NCI-H1694 treated with DMSO at 0.1 percent for 48 hours (cell line): ENCODE measurements at regions not wholly inside any gene's neighbourhood (a gene's known extent, or its start where the extent isn't known, plus 50 kb on each side); places are given as distances from the start of the nearest gene placed in this dataset.
"Not testable (repeated sequence)": the region's sequence is repeated elsewhere in the genome, so short reads cannot be mapped to it uniquely, and the experiment has no call there.

Source experiments
- DNase-seq: peaks from one replicate; lab custom pipeline; 2025; lab: John Stamatoyannopoulos, UW

DNA sequence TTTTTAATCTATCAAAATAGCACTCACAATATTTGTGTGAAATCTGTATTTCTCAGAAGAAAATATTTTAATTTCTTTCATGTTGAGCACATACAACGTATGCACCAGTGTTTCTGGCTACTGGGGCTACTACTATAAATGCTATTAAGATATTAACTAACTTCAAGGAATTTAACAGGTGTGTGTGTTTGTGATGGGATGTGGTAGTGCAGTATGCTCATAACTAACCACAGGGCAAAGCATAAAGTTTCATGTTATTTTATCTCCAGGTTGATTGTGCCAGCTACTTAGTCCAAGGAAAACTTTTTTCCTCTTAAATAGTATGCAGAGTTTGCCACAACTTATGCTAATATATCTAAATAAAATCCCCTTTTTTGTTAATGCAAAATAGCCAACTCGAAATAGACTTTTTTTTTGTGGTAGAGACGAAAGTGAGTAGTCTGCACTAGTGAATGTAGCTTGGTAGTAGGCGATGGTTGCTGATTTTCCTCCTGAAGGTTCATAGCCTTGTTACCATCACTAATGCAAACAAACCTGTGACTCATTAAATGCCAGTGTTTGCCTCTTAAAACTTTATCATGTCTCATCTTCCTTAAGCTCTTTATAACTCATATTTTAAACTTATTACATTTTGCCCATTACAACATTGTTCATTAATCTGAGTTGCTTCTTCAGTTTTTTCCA, 565.5 kb upstream of the ANO3 start:
- no peak for DNase-seq

DNA sequence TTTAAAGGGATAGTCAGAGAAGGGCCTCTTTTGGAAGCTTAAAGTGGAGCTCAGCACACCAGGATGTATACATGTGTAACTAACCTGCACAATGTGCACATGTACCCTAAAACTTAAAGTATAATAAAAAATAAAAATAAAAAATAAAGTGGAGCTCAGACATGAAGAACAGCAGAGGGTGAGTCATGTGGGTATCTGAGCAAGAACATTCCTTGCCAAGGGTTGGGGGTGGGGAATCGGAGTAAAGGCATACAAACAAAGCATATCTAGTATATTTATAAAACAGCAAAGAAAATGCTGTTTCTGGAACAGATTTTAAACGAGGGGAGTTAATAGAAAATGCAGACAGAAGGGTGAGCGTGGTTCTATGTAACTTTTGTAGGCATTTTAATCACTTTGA, 562.6 kb upstream of the ANO3 start:
- no peak for DNase-seq

DNA sequence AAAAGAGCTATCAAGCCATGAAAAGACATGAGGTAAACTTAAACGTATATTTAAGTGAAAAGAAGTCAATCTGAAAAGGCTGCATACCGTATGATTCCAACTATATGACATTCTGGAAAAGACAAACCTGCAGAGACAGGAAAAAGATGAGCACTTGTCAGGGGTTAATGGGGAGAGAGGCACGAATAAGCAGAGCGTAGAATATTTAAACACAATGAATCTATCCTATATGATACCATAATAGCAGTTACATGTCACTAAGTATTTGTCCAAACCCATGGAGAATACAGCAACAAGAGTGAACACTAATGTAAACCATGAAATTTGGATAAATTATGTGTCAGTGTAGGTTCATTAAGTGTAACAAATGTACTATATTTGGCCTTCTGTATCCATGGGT, 560.3 kb upstream of the ANO3 start:
- no peak for DNase-seq

DNA sequence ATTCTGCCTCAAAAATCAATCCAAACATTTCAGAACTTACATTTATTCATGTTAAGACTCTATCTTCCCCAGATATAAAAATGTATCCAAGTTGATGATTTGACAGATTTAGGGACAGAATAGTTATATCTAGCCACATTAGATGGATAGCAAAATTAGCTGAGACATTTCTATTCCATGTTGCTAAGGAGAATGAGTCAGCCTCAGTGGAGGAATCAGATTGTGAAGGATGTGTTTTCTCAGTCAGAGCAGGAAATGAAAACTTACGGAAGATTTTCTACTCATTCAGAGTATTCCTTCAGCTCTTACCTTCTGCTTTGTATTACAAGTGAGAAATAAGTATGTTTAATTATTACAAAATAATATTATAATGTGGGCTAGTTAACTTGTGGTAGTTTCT, 556.3 kb upstream of the ANO3 start:
- DNase-seq: no peak

DNA sequence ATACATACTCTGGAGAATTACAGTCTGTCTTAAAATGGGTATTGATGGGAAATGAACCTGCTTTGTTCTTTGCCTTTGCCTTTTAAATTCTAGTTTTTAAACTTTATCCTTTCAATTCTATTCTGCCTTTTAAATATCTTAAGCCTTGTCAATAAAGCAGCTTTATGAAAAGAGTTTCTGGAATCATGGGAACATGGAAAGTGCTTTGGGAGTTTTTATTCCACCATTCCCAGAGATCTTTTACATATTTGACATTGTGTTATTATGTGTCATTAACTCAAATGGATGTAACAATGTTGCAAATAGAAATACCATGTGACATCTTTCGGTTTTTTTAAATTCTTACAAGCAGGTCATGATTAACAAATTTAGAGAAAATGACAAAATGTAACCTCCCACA, 555.7 kb upstream of the ANO3 start:
- DNase-seq: no peak

DNA sequence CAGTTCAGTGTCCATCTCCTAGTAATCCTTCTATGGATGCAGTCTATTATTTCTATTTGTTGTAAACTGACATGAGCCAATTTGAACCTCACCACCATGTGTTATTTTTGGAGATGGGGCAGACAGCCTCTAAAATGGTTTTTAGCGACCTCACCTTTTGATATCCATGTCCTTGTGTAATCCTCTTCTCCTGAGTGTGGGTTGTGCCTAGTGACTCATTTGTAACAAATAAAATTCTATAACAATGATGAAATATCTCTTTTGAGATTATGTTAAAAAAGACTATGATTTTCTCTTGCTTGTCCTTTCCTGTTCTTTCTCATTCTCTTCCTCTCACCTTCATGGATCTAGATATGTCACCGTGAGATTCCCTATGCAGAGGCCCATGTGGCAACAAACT, 554.6 kb upstream of the ANO3 start:
- DNase-seq: no peak

DNA sequence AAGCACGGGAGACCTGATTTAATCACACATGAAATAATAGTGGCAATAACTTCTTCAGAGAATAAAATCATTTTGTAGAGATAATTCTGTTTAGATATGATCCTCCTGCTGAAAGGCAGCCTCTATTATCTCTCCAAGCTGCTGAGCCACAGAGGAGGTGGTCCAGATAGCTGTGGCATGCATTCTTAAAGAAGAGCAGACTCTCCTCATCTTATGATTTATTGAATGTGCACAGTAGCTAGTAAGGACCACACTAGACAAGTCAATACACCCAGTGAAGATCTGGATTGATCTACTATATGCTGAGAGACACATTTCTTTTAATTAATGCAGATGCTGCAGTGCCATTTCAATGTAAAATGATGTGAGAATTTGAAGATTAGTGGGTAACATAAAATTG, 552.9 kb upstream of the ANO3 start:
- no peak for DNase-seq

DNA sequence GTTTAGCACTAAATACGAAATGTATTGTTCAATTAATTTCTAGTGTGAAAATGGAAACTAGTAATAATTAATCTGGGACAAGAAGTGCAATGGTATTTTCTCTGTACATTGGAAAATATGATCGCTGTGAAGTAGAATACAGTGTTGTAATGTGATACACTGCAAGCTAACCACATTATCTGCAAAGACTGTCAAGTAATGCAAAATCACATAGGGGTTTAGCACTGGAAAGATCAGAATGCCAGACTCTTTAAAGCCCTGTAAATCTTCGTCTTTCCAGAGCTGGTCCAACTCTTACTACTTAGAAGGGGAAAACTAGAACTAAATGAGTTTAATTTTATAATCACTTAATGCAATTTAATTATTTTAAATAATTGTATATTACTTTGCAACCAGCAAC, 544.5 kb upstream of the ANO3 start:
- DNase-seq: no peak

DNA sequence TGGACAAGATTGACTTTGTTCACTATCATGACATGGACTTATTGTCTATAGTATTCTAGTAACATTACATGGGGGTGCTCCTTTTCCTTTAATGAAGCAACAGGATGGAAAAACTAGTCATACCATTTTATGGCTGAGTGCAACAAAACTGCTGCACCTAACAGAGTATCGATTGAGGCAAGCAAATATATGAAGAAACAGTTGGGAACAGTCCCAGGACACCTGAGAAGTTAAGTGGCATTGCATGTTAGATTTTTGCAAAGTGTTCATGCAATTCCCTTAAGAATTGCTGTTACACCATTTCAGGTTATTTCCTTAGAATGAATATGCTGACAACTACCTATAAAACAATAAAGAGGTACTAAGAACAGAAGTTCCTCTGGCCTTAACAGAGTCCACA, 541.5 kb upstream of the ANO3 start:
- no peak for DNase-seq

DNA sequence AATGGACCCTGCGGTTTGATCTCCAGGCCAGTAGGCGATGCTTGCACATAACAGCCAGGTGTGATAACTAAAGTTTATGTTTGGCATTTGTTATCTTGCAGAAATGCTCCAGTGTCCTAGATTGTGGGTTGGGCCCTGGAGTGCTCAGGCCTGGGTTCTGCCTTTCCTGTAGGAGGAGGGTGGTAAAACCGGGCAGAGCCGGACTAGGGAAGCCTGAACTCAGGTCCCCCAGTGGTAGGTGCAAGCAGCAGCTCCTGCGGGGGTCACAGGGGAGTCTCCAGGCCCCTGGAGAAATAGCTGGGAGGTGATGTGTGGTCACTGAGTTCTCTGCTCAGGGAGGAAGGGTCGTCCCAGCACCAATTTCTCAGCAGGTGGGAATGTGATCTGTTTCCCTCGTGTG, 538.3 kb upstream of the ANO3 start:
- DNase-seq: no peak

DNA sequence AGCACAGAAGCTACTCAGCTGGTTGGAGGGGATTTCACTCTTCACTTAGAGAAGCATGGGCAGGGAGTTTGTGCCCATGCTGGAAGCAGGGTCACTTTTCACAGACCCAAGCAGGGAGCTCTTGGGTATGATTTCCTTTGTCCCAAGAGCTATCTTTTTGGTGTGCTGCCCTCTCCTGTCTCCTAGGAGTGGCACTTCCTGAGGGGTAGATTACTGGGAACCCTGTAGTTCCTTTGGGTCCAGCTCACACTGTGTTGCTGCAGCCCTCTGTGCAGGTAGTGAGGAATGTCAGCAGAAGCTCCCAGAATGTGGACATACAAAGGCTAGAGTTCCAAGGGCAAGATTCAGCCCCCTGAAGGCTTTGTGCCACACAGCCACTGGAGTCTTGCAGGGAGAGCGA, 537.1 kb upstream of the ANO3 start:
- no peak for DNase-seq

DNA sequence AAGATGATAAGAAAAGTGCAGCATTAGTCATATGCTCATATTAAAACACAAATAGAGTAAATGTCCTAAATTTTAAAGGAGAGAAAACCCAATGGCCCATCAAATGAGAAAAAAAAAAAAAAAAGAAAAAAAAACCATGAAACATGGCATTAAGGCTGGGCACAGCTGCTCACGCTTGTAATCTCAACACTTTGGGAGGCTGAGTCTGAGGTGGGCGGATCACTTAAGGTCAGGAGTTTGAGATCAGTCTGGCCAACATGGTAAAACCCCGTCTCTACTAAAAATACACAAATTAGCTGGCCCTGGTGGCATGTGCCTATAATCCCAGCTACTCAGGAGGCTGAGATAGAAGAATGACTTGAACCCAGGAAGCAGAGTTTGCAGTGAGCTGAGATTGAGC, 515.5 kb upstream of the ANO3 start:
- no peak for DNase-seq

DNA sequence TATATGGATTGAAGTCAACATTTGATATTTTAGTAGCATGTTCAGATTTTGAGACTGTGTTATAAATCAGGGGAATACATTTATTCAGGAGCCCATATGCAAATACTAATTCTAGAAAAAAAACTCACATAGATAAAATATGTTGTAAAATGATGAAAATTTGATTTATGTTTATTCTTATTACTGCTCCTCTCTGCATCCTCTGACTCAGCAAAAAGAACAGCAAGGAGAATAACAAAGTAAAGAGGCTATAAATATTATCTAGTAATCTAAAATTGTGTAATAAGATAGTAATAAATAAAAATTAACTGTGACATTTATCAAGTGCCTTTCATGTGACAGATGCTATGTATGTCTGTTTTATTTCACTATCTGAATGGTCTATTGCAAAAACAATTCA, 507.2 kb upstream of the ANO3 start:
- DNase-seq: no peak

DNA sequence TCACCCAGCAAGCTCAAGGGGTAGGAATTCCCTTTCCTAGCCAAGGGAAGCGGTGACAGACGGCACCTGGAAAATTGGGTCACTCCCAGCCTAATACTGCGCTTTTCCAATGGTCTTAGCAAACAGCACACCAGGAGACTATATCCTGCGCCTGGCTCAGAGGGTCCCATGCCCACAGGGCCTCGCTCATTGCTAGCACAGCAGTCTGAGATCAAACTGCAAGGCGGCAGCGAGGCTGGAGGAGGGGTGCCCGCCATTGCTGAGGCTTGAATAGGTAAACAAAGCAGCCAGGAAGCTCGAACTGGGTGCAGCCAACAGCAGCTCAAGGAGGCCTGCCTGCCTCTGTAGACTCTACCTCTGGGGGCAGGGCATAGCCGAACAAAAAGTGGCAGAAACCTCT, 500.4 kb upstream of the ANO3 start:
- DNase-seq: not testable (repeated sequence)

DNA sequence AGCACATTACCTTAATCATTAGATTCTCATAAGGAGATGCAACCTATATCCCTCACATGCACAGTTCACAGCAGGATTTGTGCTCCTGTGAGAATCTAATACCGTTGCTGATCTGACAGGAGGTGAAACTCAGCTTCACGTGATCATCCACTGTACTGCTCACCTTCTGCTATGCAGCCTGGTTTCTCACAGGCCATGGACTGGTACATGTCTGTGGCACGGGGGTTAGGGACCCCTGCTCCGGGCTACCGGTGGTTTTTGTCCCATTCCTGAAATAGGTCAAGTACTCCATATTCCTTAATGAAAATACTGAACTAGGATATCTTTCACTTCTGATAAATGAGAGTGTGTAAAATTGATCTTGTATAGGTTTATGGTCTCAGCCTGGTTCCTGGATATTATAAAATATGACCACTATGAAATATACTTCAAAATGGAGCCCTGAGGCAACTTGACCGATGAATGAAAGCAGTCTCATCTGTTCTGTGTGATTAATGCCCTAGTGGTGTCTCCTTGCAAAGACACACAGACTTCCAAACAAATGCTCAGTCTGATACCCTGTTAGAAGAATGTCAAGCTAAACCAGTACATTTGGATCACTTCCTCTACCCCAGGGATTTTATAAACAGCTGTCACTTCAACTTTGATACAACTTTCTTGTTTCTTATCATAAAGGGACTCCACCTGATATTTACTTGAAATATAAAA, 492.9 kb upstream of the ANO3 start:
- DNase-seq: no peak

DNA sequence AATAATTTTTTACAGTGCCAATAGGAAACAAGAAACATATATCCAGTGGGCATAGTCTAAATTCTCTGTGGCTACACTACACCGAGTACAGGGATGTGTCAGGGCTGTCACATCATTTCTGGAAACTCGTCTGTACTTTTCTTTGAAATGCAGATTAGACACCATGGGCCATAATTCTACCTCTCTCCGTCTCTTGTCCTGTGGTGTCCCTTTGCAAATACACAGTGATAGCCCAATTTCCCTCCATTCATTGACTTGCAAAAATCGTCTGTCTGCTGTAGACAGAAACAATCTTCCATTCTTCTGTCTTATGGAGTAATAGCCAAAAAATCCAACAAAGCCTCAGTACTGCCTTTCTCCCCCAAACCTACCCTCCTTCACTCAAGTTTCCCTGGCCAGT, 487.1 kb upstream of the ANO3 start:
- no peak for DNase-seq

DNA sequence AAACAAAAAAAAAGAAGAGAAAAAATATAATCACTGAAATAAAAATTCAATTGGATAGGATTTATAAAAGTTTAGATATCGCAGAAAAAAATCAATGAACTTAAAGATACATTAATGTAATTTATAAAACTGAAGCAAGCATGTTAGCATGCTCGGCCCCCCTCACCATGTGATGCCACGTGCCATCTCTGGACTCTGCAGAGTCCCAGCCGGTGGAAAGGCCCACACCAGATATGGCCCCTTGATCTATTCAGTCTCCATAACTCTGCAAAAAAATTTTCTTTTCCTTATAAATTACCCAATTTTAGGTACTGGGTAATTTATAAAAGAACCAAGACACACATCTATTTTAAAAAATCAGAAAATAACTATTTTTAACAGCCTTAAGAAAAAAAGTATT, 476.0 kb upstream of the ANO3 start:
- DNase-seq: no peak

DNA sequence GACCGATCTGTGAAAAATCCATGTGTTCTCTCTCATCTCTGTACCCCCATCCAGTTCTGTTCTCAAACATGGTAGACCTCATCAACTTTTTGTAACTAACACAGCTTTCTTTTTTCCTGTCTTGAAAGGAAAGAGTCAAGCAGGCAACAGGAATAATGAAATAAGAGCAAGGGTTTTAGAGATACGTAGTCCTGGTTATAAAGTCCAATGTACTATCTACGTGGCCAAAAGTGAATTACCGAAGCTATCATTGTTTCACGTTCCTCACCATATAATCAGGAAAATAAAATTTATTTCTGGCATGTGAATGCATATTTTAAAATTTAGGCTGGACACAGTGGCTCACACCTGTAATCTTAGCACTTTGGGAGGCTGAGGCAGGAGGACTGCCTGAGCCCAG, 472.2 kb upstream of the ANO3 start:
- no peak for DNase-seq

DNA sequence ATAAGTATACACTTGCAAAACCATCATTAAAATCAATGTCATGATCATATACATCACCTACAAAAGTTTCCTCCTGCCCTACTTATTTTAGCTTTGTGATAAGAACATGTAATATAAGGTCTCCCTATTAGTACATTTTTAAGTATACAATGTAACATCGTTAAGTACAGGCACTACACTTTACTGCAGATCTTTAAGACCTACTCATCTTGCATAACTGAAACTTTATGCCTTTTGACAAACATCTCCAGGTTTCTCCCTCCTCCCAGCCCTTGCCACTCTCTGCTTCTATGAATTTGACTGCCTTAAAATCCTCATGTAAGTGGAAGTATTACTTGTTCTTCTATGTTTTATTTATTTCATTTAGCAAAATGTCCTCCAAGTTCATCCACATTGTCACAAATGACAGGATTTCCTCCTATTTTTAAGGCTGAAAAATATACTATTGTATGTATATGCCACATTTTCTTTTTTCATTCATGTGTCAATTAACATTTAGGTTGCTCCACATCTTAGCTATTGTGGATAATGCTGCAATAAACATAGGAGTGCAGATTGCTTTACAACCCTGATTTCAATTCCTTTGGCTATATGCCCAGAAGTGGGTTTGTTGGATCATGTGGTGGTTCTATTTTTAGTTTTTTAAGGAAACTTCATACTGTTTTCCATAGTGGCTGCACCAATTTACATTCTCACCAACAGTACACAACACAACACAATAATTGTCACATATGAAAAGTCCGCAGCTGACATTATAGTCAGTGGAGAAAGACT, 471.1 kb upstream of the ANO3 start:
- DNase-seq: no peak

DNA sequence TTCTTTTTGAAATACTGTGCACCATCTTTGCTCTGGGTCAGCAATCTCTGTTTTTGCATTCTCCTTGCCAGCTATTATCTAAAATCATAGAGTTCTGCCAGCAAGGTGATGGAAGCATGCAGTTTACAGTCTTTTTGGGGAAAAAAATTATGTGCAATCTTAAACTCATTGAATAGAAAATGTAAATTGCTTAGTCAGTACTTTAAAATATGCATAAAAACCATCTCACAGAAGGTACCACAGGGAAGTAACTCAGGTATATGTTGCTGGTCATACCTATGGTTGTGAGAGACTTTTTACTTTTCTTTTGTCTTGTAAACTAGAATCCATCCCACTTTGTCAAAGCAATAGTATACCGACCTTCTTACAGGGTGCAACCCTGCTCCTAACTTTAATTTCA, 469.8 kb upstream of the ANO3 start:
- DNase-seq: no peak

DNA sequence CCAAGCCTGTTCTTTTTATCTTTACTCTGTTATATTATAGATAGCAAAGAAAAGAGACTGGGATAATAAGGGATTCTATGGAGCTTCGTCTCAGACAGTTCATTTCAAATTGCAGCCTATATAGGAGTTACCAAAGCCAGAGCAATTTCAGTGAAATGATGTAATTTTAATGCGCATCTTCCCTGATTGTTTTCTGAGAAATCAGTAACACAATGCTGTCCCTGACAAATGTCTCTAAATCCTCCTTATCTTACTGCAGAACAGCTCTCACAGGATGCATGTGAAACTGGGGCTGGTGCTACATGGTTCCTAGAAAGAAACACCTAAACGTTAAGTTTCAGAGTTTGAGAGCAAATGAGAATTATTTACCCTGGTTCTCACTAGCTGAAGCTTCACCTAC, 467.9 kb upstream of the ANO3 start:
- no peak for DNase-seq

DNA sequence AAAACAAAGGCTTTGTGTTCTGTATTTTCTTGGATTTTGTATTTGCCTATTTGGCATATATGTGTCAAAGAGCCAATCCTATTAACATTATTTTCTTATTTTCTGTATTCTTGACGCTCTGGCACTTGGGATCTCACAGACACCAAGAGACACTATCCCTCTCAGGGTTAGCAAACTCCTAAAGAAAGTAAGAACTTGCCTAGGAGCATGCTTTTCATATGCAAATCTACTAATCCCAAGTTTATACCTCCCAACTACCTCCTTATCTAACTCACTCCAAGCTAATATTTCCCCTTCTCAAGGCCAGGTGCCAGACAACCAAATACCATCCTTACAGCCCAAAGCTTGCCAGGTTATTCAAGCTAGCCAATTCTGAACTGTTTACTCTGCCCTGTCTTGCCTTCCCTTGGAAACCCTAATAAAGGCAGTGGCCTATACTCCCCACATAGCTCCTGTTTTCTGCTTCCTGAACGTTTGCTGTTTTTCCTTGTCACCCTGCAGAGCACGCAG, 455.4 kb upstream of the ANO3 start:
- no peak for DNase-seq

DNA sequence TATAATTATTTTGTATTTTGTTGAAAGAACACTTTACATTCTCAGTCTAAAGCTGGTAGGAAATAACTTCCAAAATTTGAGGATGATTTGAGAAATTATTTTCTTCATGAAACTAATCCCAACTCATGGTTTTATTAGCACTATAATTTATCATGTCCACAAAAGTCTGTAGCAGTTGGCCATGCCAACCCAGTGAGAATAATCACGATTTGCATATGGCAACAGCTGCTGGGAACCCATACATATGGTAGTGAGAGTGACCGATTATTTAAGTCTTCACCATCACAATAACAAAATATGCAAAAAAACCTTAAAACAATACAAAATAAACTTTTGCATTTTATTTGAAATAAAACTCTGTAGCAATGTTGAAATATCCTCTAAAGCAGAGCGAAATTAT, 445.9 kb upstream of the ANO3 start:
- DNase-seq: no peak
